Psoas muscle (tissue), 7 donors: ENCODE measurements at regions not wholly inside any gene's neighbourhood (a gene's known extent, or its start where the extent isn't known, plus 50 kb on each side); places are given as distances from the start of the nearest gene placed in this dataset.

Experiments
- ATAC-seq, 4 donors: fragments of 200-7000 bp; cut with Tn5 transposase; one replicate each; pipeline ENCODE4 v1.9.1; 2020; ENCODE audit warnings: moderate library complexity in 3 of 4, mild to moderate bottlenecking in 2 of 4
- DNase-seq, 2 donors: peaks; one replicate each; pipeline ENCODE4 v3.0.0-alpha.2; 2020
- H3K27ac ChIP-seq: fragments of 200-600 bp; one replicate; pipeline ENCODE4 v1.8.0; 2022
- H3K27me3 ChIP-seq, 3 donors: fragments of 200-600 bp in 1 of 3; one replicate each; pipeline versions ENCODE4 v1.6.1 to v1.8.0; 2013 to 2022; ENCODE audit warnings: low read length in 2 of 3, mild to moderate bottlenecking in 2 of 3, moderate library complexity in 1 of 3; ENCODE audit not compliant: insufficient read depth in 3 of 3
- H3K36me3 ChIP-seq, 2 donors: fragments of 200-600 bp in 1 of 2; one replicate each; pipeline versions ENCODE4 v1.6.1 to v1.8.0; 2013 to 2022; ENCODE audit warnings: low read depth in 1 of 2, mild to moderate bottlenecking in 1 of 2, moderate library complexity in 1 of 2; ENCODE audit not compliant: insufficient read depth in 1 of 2
- H3K4me1 ChIP-seq: fragments of 200-600 bp; one replicate; pipeline ENCODE4 v1.8.0; 2022
- H3K4me3 ChIP-seq: fragments of 200-600 bp; one replicate; pipeline ENCODE4 v1.8.0; 2022; ENCODE audit warnings: mild to moderate bottlenecking
- H3K9me3 ChIP-seq: fragments of 200-600 bp; one replicate; pipeline ENCODE4 v1.8.0; 2022
- CTCF ChIP-seq: fragments of 200-600 bp; IDR thresholded peaks from one replicate; pipeline ENCODE4 v1.8.0; 2022; ENCODE audit warnings: antibody characterized with exemption
- WGBS, 3 donors: extraction: QIAGEN DNeasy Blood & Tissue Kit; methylation state at CpG; one replicate each; pipeline versions ENCODE4 v1.1.6 to v1.1.7; 2013; 5-methylcytosine and 5-hydroxymethylcytosine counted together
- intact Hi-C, 2 donors: fragments of 100-400 bp; cut with DNase I; formaldehyde crosslinking; loops; one replicate each; pipeline versions ENCODE4 v1.11.0 to v1.14.2; 2022
- donor health status: healthy with polysubstance abuse.
- donor health status: DM: no; HTN: no; CAD: no; lungs with moderate emphysema.
- donor health status: Bipolar disorder and iron deficiency.
- donor health status: healthy.
- donor health status: DM: yes; HTN: yes; CAD: no.
- donor health status: DM: no; HTN: no; CAD: no.
- donor health status: DM: yes; HTN: yes; CAD: no.

DNA sequence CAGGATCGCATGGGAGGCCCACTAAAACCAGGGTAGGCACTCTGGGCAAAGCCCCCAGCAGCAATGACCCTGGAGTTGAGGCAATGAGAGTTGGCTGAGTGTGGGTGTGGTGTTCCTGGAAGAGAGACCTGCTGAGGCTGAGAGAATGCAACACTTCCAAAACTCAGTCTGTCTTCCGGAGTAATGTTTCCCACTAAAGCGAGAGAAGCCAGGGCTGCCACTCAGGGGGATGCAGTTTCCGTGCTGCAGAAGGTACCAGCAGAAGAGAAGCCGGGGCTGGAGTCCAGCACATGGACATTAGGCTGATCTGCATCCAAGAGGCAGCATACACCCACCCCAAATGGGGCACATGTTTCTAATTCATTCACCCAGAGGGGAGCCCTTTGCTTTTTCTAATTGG, 127.2 kb upstream of the ARHGAP28 start:
- no peaks in the 10 kb centered on the region for H3K9me3 ChIP-seq
- H3K4me1 ChIP-seq, result no peaks in the 10 kb centered on the region
- H3K27me3 ChIP-seq, result no peaks in the 10 kb centered on the region
- TF ChIP-seq CTCF, result no peak
- WGBS, 3 donors, result 57 to 72% (median 70%) methylated on average over 5 of the region's 5 CpGs
- no peak for DNase-seq
- no peak overlapping the region for H3K27ac ChIP-seq
- ATAC-seq, result no peak
- no peaks in the 10 kb centered on the region for H3K36me3 ChIP-seq
- H3K4me3 ChIP-seq, result no peak overlapping the region
- intact Hi-C loops, result no loop called here

DNA sequence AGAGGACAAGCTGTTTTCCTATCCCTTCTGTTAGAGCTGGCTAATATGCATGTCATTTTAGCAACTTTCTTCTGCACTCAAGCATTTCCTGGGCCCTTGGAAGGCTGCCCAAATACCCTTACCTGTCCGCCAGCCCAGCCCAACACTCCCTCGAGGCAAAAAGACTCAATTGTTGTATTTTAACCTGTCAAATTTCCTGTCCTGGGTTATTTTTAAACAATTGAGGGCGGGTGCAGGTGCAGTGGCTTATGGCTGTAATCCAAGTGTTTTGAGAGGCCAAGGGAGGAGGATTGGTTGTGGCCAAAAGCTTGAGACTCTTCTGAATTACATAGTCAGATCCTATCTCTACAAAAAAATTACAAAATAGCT, 125.0 kb upstream of the ARHGAP28 start:
- no peak overlapping the region for H3K27ac ChIP-seq
- H3K4me3 ChIP-seq, result no peak overlapping the region
- H3K4me1 ChIP-seq, result no peaks in the 10 kb centered on the region
- no peaks in the 10 kb centered on the region for H3K27me3 ChIP-seq
- H3K9me3 ChIP-seq, result no peaks in the 10 kb centered on the region
- WGBS, 3 donors, result 69 to 72% (median 70%) methylated on average over 3 of the region's 3 CpGs
- TF ChIP-seq CTCF, result no peak
- H3K36me3 ChIP-seq, result no peaks in the 10 kb centered on the region
- no peak for ATAC-seq
- DNase-seq, result no peak
- intact Hi-C loops, result no loop called here

DNA sequence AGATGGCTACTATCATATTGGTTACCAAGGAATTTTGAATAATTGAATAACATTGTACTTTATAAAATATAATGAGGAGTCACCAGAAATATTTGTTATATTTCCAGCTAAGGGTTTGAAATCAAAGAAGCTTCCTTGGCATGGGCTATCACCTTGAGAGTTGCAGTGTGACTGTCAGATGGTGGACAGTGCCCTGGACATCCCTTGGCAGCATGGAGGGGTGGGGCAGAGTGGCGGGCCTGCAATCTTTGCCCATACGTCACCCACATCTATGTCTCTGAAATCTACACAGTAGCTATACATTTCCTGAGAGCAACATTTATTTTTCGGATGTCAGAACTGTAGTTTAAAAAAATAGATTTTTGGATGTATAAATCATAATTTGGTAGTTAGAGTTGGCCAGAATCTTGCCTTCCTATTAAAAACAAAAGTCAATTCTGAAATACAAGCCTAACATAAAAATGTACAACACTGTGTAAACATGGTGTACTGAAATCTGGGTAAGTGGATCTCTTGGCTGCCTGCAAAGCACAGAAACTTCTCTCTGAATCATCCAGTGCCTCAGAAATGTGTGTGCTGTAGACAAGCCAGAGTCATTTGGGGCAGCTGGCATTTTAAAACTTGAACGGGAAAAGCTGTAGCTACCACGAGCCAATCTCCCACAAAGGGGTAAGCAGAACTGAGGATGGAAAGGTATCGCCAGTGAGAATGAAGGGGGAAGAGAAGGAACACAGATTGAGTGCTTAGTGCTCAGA, 124.2 kb upstream of the ARHGAP28 start:
- Histone ChIP-seq H3K27me3 (no peaks in the 10 kb centered on the region), H3K9me3 (no peaks in the 10 kb centered on the region), H3K4me3 (no peak overlapping the region), H3K27ac (no peak overlapping the region), H3K36me3 (no peaks in the 10 kb centered on the region), H3K4me1 (no peaks in the 10 kb centered on the region)
- DNase-seq, result no peak
- 53 to 73% (median 57%) methylated on average over 6 of the region's 6 CpGs for WGBS, 3 donors
- intact Hi-C loops, result no loop called here
- no peak for TF ChIP-seq CTCF
- ATAC-seq, result peak in 2 of 4 donors; percentile 52 to 76

DNA sequence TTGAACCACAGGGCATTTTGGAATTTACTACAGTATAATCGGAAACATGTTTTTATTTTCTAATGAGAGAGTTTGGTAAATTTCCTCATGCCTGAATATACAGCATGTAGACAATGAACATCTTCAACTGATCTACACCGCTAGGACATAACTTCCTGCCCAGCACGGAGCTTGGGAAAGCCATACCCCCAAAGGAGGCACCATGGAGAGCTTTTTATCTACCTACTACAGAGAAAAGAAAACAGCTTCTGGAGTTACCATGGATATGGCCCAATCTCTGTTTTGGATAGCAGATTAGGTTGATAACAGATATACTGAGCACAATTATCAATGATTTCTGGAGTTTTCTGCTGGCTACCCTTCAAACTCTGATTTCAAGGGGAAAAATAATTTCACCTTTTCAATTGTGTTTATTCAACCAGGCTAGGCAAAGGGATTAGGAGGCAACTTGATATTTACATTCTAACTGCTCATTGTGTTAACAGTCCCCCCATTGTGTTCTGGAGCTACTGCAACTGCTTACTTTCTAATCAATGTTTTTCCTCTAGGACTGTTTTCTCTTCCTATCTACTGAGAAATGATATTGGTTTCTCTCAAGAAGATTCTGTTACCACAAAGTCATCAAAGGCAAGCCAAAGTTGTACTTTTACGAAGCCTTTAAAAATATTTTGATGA, 123.0 kb upstream of the ARHGAP28 start:
- ATAC-seq (no peak), DNase-seq (no peak)
- H3K4me1 ChIP-seq, result no peaks in the 10 kb centered on the region
- intact Hi-C loops, result no loop called here
- H3K36me3 ChIP-seq, result no peaks in the 10 kb centered on the region
- WGBS, 3 donors, result 82 to 90% (median 89%) methylated on average over 4 of the region's 4 CpGs
- no peak for TF ChIP-seq CTCF
- H3K27ac ChIP-seq, result no peak overlapping the region
- no peaks in the 10 kb centered on the region for H3K9me3 ChIP-seq
- no peak overlapping the region for H3K4me3 ChIP-seq
- no peaks in the 10 kb centered on the region for H3K27me3 ChIP-seq
